ENCODE measurements at regions not wholly inside any gene's neighbourhood (a gene's known extent, or its start where the extent isn't known, plus 50 kb on each side); places are given as distances from the start of the nearest gene placed in this dataset.

DNA sequence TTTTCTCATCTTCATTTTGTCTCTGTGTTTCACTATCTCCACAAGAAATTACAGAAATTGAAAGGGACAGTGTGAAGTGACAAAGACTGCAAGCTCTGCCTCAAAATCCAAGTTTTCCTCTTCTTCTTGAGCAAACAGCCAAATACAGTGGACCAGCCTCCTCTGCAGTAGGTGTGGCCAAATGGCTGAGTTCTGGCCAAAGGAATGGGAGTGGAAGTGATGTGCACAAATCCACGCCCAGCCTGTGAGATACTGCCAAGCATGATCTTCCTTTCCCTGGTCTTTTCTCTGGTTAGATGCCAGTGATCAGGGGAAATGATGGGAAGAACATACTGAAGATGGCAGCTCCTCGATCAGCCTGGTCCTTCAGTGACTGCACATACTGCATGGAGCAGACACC, 111.0 kb upstream of the CPNE4 start:
- Histone ChIP-seq H3K9me3 (no peaks in the 10 kb centered on the region), H3K4me1 (no peaks in the 10 kb centered on the region), H3K36me3 (no peaks in the 10 kb centered on the region), H3K4me3 (no peak overlapping the region), H3K27me3 (no peaks in the 10 kb centered on the region), H3K27ac (no peak overlapping the region)
- 67 to 81% (median 73%) methylated on average over 2 of the region's 2 CpGs for WGBS, 5 donors
- intact Hi-C loops (cut with DNase I; ENCODE audit: low total_unique reads): no loop called here
- DNase-seq: peak in 1 of 2 donors; percentile 6
- TF ChIP-seq, protein P1, sequence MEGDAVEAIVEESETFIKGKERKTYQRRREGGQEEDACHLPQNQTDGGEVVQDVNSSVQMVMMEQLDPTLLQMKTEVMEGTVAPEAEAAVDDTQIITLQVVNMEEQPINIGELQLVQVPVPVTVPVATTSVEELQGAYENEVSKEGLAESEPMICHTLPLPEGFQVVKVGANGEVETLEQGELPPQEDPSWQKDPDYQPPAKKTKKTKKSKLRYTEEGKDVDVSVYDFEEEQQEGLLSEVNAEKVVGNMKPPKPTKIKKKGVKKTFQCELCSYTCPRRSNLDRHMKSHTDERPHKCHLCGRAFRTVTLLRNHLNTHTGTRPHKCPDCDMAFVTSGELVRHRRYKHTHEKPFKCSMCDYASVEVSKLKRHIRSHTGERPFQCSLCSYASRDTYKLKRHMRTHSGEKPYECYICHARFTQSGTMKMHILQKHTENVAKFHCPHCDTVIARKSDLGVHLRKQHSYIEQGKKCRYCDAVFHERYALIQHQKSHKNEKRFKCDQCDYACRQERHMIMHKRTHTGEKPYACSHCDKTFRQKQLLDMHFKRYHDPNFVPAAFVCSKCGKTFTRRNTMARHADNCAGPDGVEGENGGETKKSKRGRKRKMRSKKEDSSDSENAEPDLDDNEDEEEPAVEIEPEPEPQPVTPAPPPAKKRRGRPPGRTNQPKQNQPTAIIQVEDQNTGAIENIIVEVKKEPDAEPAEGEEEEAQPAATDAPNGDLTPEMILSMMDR (IDR thresholded peaks at IDR 0.05): no peak
- no peak for TF ChIP-seq EP300 (IDR thresholded peaks at IDR 0.05)
- no peak for TF ChIP-seq POLR2AphosphoS5 (IDR thresholded peaks at IDR 0.05)
- TF ChIP-seq POLR2A (IDR thresholded peaks at IDR 0.05): no peak

DNA sequence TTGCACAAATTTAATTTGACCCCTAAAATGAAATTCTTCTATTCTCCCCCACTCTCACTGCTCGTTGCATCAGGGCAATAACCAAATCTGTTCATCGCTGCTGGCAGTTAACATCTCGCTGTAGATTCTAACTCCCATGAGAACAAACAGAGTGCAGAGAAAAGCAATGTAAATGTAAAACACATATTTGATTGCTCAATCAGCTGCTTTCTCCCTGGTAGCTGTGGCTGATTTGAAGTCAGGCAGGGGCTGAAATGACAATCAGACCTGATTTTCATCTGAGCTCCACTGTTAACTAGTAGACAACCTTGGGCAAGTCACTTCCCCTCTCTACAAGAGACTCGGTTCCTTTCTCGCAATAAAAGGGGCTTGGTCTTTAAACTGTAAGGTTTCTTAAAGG, 119.8 kb upstream of the CPNE4 start:
- TF ChIP-seq, protein P1 (IDR thresholded peaks at IDR 0.05): no peak
- no peak for TF ChIP-seq POLR2AphosphoS5 (IDR thresholded peaks at IDR 0.05)
- TF ChIP-seq POLR2A (IDR thresholded peaks at IDR 0.05): no peak
- TF ChIP-seq EP300 (IDR thresholded peaks at IDR 0.05): no peak
- Histone ChIP-seq H3K36me3 (no peaks in the 10 kb centered on the region), H3K27ac (no peak overlapping the region), H3K4me1 (no peaks in the 10 kb centered on the region), H3K4me3 (no peak overlapping the region), H3K27me3 (no peaks in the 10 kb centered on the region), H3K9me3 (no peaks in the 10 kb centered on the region)
- intact Hi-C loops (cut with DNase I; ENCODE audit: low total_unique reads): no loop called here
- WGBS, 5 donors: 72 to 77% (median 75%) methylated on average over 5 of the region's 5 CpGs
- DNase-seq: no peak

GRCh38 chr3:132159145-132159544, 124.3 kb upstream of the CPNE4 start:
- intact Hi-C loops (cut with DNase I; ENCODE audit: low total_unique reads): no loop called here
- TF ChIP-seq EP300 (IDR thresholded peaks at IDR 0.05): no peak
- TF ChIP-seq, protein P1 (IDR thresholded peaks at IDR 0.05): no peak
- TF ChIP-seq POLR2AphosphoS5 (IDR thresholded peaks at IDR 0.05): no peak
- TF ChIP-seq POLR2A (IDR thresholded peaks at IDR 0.05): no peak
- no peaks in the 10 kb centered on the region for H3K9me3 ChIP-seq

DNA sequence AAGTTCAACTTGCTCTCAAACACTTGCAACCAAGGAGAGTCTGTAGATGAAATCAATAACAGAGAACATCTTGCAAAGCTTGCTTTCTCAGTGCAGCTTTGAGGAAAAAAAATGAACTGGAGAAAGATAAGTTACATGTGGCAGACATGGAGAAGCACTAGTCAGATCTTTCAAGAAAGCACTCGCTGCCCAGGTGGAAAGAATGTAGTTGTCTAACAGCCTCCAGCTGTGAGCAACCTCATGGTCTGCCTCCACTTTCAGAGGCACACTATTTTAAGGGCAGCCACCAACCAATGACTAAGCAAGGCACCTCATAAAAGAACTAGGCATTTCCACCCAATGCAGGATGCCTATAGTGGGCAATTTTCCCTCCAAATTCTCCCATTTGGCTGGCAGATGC, 125.4 kb upstream of the CPNE4 start:
- no peak overlapping the region for H3K4me3 ChIP-seq
- DNase-seq: no peak
- no peaks in the 10 kb centered on the region for H3K9me3 ChIP-seq
- TF ChIP-seq POLR2A (IDR thresholded peaks at IDR 0.05) (no peak), POLR2AphosphoS5 (IDR thresholded peaks at IDR 0.05) (no peak), EP300 (IDR thresholded peaks at IDR 0.05) (no peak)
- TF ChIP-seq, protein P1 (IDR thresholded peaks at IDR 0.05): no peak
- 60 to 79% (median 74%) methylated on average over 1 of the region's 1 CpG for WGBS, 5 donors
- H3K4me1 ChIP-seq: no peaks in the 10 kb centered on the region
- intact Hi-C loops (cut with DNase I; ENCODE audit: low total_unique reads): no loop called here
- H3K36me3 ChIP-seq: no peaks in the 10 kb centered on the region
- H3K27me3 ChIP-seq: no peaks in the 10 kb centered on the region
- no peak overlapping the region for H3K27ac ChIP-seq

More at GRCh38 chr3:132159145-132159544, 124.3 kb upstream of the CPNE4 start:
- DNase-seq: no peak
- H3K4me3 ChIP-seq: no peak overlapping the region
- no peak overlapping the region for H3K27ac ChIP-seq
- WGBS, 5 donors: 84 to 94% (median 85%) methylated on average over 2 of the region's 2 CpGs
- no peaks in the 10 kb centered on the region for H3K4me1 ChIP-seq
- no peaks in the 10 kb centered on the region for H3K36me3 ChIP-seq
- H3K27me3 ChIP-seq: no peaks in the 10 kb centered on the region

Measured in stomach (tissue), 8 donors.